ENCODE measurements at regions not wholly inside any gene's neighbourhood (a gene's known extent, or its start where the extent isn't known, plus 50 kb on each side); places are given as distances from the start of the nearest gene placed in this dataset.
"Not testable (repeated sequence)": the region's sequence is repeated elsewhere in the genome, so short reads cannot be mapped to it uniquely, and the experiment has no call there.

- TF ChIP-seq CBX5 (IDR thresholded peaks at IDR 0.05; ENCODE audit: low read depth); CTCF (IDR thresholded peaks at IDR 0.05 in 2 of 3, conservative IDR thresholded peaks at IDR 0.05 in 1 of 3; ENCODE audit: control insufficient read depth in 2 of 3, extremely low read depth in 1 of 3, insufficient read depth in 1 of 3, low read depth in 3 of 3, low read length in 3 of 3); BRCA1 (IDR thresholded peaks at IDR 0.05; ENCODE audit: low read depth, low read length); EZH2 (IDR thresholded peaks at IDR 0.05; ENCODE audit: borderline replicate concordance, control insufficient read depth, low read depth, low read length); RAD21 (IDR thresholded peaks at IDR 0.05; ENCODE audit: insufficient read depth, low read depth, low read length); YBX1 (IDR thresholded peaks at IDR 0.05): not testable (repeated sequence)
These were observed 127.4 kb upstream of the ANKRD30BL start for GRCh38 chr2:132289138-132289537.

All from GM12878 (cell line).